Osteoblast (primary cell): ENCODE measurements at regions not wholly inside any gene's neighbourhood (a gene's known extent, or its start where the extent isn't known, plus 50 kb on each side); places are given as distances from the start of the nearest gene placed in this dataset.
"Not testable (repeated sequence)": the region's sequence is repeated elsewhere in the genome, so short reads cannot be mapped to it uniquely, and the experiment has no call there.

ENCODE experiments used
- DNase-seq: peaks from one replicate; pipeline ENCODE4 v3.0.0; 2011; ENCODE audit warnings: low spot score, mixed read lengths; ENCODE audit not compliant: insufficient read length; ENCODE audit errors: missing footprints
- H2AFZ ChIP-seq: 2 replicates; pipeline ENCODE4 v1.6.0; 2011; ENCODE audit warnings: mild to moderate bottlenecking, low read length
- H3K27ac ChIP-seq: 2 replicates; pipeline ENCODE4 v1.5.1; 2011; ENCODE audit warnings: mild to moderate bottlenecking, low read depth, low read length, moderate library complexity
- H3K27me3 ChIP-seq: 2 replicates; pipeline ENCODE4 v1.6.0; 2012; ENCODE audit warnings: mild to moderate bottlenecking, control low read depth, inconsistent platforms, low read length, moderate library complexity; ENCODE audit not compliant: insufficient read depth
- H3K36me3 ChIP-seq: 2 replicates; pipeline ENCODE4 v1.5.1; 2011; ENCODE audit warnings: mild to moderate bottlenecking, low read length, control low read depth, moderate library complexity; ENCODE audit not compliant: insufficient read depth
- H3K4me1 ChIP-seq: 2 replicates; pipeline ENCODE4 v1.5.1; 2011; ENCODE audit warnings: mild to moderate bottlenecking, low read length, control low read depth, moderate library complexity; ENCODE audit not compliant: insufficient read depth
- H3K4me2 ChIP-seq: 2 replicates; pipeline ENCODE4 v1.6.0; 2011; ENCODE audit warnings: mild to moderate bottlenecking, low read length; ENCODE audit not compliant: insufficient read depth
- H3K4me3 ChIP-seq: fragments of 200-600 bp; sonication (generic); 3 replicates; pipeline ENCODE4 v1.5.1; 2012; ENCODE audit warnings: mild to moderate bottlenecking, low read length, inconsistent platforms; ENCODE audit not compliant: insufficient read depth
- H3K79me2 ChIP-seq: 2 replicates; pipeline ENCODE4 v1.6.0; 2012; ENCODE audit warnings: mild to moderate bottlenecking, low read length, control low read depth, inconsistent platforms; ENCODE audit not compliant: insufficient read depth
- H3K9me3 ChIP-seq: 2 replicates; pipeline ENCODE4 v1.5.1; 2011; ENCODE audit warnings: low read depth, low read length, control low read depth
- H4K20me1 ChIP-seq: 2 replicates; pipeline ENCODE4 v1.6.0; 2012; ENCODE audit warnings: mild to moderate bottlenecking, low read length, control low read depth; ENCODE audit not compliant: insufficient read depth
- TF ChIP-seq, protein P1 (sequence below): IDR thresholded peaks from 2 replicates; pipeline ENCODE4 v1.5.1; 2011; ENCODE audit warnings: mild to moderate bottlenecking, low read depth, low read length, moderate library complexity; ENCODE audit errors: extremely low read depth

GRCh38 chr15:61364871-61365270, 135.8 kb upstream of the RORA start:
- TF ChIP-seq, protein P1, sequence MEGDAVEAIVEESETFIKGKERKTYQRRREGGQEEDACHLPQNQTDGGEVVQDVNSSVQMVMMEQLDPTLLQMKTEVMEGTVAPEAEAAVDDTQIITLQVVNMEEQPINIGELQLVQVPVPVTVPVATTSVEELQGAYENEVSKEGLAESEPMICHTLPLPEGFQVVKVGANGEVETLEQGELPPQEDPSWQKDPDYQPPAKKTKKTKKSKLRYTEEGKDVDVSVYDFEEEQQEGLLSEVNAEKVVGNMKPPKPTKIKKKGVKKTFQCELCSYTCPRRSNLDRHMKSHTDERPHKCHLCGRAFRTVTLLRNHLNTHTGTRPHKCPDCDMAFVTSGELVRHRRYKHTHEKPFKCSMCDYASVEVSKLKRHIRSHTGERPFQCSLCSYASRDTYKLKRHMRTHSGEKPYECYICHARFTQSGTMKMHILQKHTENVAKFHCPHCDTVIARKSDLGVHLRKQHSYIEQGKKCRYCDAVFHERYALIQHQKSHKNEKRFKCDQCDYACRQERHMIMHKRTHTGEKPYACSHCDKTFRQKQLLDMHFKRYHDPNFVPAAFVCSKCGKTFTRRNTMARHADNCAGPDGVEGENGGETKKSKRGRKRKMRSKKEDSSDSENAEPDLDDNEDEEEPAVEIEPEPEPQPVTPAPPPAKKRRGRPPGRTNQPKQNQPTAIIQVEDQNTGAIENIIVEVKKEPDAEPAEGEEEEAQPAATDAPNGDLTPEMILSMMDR = no peak
- Histone ChIP-seq H3K4me1 (no peaks in the 10 kb centered on the region), H3K27ac (no peak overlapping the region), H3K79me2 (no peaks in the 10 kb centered on the region), H4K20me1 (no peaks in the 10 kb centered on the region), H3K9me3 (no peaks in the 10 kb centered on the region), H3K36me3 (no peaks in the 10 kb centered on the region), H3K4me3 (no peak overlapping the region), H3K4me2 (no peak overlapping the region), H2AFZ (no peak overlapping the region), H3K27me3 (no peaks in the 10 kb centered on the region)
- no peak for DNase-seq

GRCh38 chr15:61362912-61363311, 133.8 kb upstream of the RORA start:
- H3K4me3 ChIP-seq, H3K4me2 ChIP-seq, H3K9me3 ChIP-seq, H3K27ac ChIP-seq, H3K36me3 ChIP-seq, H3K4me1 ChIP-seq, DNase-seq, H2AFZ ChIP-seq, H3K79me2 ChIP-seq, H3K27me3 ChIP-seq, H4K20me1 ChIP-seq: not testable (repeated sequence)

- no peaks in the 10 kb centered on the region for H4K20me1 ChIP-seq
- no peaks in the 10 kb centered on the region for H3K9me3 ChIP-seq
- H3K27me3 ChIP-seq = no peaks in the 10 kb centered on the region
- TF ChIP-seq, protein P1 = no peak
- H3K36me3 ChIP-seq = no peaks in the 10 kb centered on the region
- no peak for DNase-seq
- no peaks in the 10 kb centered on the region for H3K79me2 ChIP-seq
- H3K4me3 ChIP-seq = no peak overlapping the region
- no peak overlapping the region for H3K4me2 ChIP-seq
- no peak overlapping the region for H2AFZ ChIP-seq
- no peaks in the 10 kb centered on the region for H3K4me1 ChIP-seq
- no peak overlapping the region for H3K27ac ChIP-seq
These were observed 115.2 kb upstream of the RORA start for GRCh38 chr15:61344293-61344692.

- TF ChIP-seq, protein P1 = no peak
- Histone ChIP-seq H3K27me3 (no peaks in the 10 kb centered on the region), H3K79me2 (no peaks in the 10 kb centered on the region), H4K20me1 (no peaks in the 10 kb centered on the region), H3K4me2 (no peak overlapping the region), H2AFZ (no peak overlapping the region), H3K27ac (no peak overlapping the region), H3K36me3 (no peaks in the 10 kb centered on the region), H3K9me3 (no peaks in the 10 kb centered on the region), H3K4me3 (no peak overlapping the region), H3K4me1 (no peaks in the 10 kb centered on the region)
- DNase-seq = no peak
These were observed 113.3 kb upstream of the RORA start for GRCh38 chr15:61342390-61342789.
